ENCODE measurements at regions not wholly inside any gene's neighbourhood (a gene's known extent, or its start where the extent isn't known, plus 50 kb on each side); places are given as distances from the start of the nearest gene placed in this dataset.

- no peak for TF ChIP-seq CHD2 (IDR thresholded peaks at IDR 0.05; ENCODE audit: low read length, partially characterized antibody)
- no peak for TF ChIP-seq JUN (IDR thresholded peaks at IDR 0.05)
- no peak for TF ChIP-seq MAZ (IDR thresholded peaks at IDR 0.05; ENCODE audit: borderline replicate concordance, low read depth, low read length)
- TF ChIP-seq TFCP2L1 (CRISPR knock-in tag; IDR thresholded peaks at IDR 0.05), result no peak
- no peak for TF ChIP-seq FOSB (CRISPR knock-in tag; IDR thresholded peaks at IDR 0.05)
- no peak for TF ChIP-seq SREBF2 (IDR thresholded peaks at IDR 0.05)
- TF ChIP-seq ATOH8 (CRISPR knock-in tag; IDR thresholded peaks at IDR 0.05; ENCODE audit: low read depth), result no peak
- no peak for TF ChIP-seq POLR2A (IDR thresholded peaks at IDR 0.05; ENCODE audit: low read length)
- no peak for TF ChIP-seq E2F6 (IDR thresholded peaks at IDR 0.05; ENCODE audit: borderline replicate concordance, low read depth)
- no peak for TF ChIP-seq HDAC2 (IDR thresholded peaks at IDR 0.05)
These were observed 207.5 kb upstream of the NEGR1 start (continued) for GRCh38 chr1:72489801-72490200.

- DNase-seq (ENCODE audit: low read depth in 1 of 2, low spot score in 1 of 2), result no peak
- POLR2A ChIA-PET, result no interaction called here
- no peaks in the 10 kb centered on the region for H3K9me3 ChIP-seq
- no peaks in the 10 kb centered on the region for H3K4me1 ChIP-seq
- no peak for ATAC-seq
- H3K4me3 ChIP-seq, result no peak overlapping the region
- H3K27ac ChIP-seq, result no peak overlapping the region
- FAIRE-seq, result no peak
- TF ChIP-seq SREBF2 (IDR thresholded peaks at IDR 0.05), result no peak
- no peak for TF ChIP-seq BHLHE40 (IDR thresholded peaks at IDR 0.05; ENCODE audit: low read depth, low read length)
- TF ChIP-seq FOXS1 (CRISPR knock-in tag; IDR thresholded peaks at IDR 0.05), result no peak
- no peak for TF ChIP-seq HDAC2 (IDR thresholded peaks at IDR 0.05)
- TF ChIP-seq ATOH8 (CRISPR knock-in tag; IDR thresholded peaks at IDR 0.05; ENCODE audit: low read depth), result no peak
- no peak for TF ChIP-seq USF2 (IDR thresholded peaks at IDR 0.05)
- TF ChIP-seq RAD21 (conservative IDR thresholded peaks at IDR 0.05 in 1 of 2, IDR thresholded peaks at IDR 0.05 in 1 of 2), result no peak
- TF ChIP-seq CHD2 (IDR thresholded peaks at IDR 0.05; ENCODE audit: low read length, partially characterized antibody), result no peak
- CTCF ChIA-PET, result no interaction called here
- H3K4me2 ChIP-seq, result no peak overlapping the region
- WGBS (ENCODE audit: missing lambda C conversion rate), result 3% methylated on average over 1 of the region's 1 CpG
These were observed 203.5 kb upstream of the NEGR1 start for GRCh38 chr1:72485801-72486200.

GRCh38 chr1:72483846-72484357 lies 201.6 kb upstream of the NEGR1 start:
- no peak for FAIRE-seq
- no peaks in the 10 kb centered on the region for H3K9me3 ChIP-seq
- H3K4me1 ChIP-seq, result no peaks in the 10 kb centered on the region
- ATAC-seq, result no peak
- H3K4me3 ChIP-seq, result no peak overlapping the region
- ChIA-PET POLR2A (no interaction called here), CTCF (no interaction called here)
- no peak overlapping the region for H3K27ac ChIP-seq
- no peak for DNase-seq (ENCODE audit: low read depth in 1 of 2, low spot score in 1 of 2)
- H3K4me2 ChIP-seq, result no peak overlapping the region
- TF ChIP-seq FOSL2 (IDR thresholded peaks at IDR 0.05) (no peak), FOSL2 (CRISPR knock-in tag; IDR thresholded peaks at IDR 0.05) (no peak), TFCP2L1 (CRISPR knock-in tag; IDR thresholded peaks at IDR 0.05) (no peak), EHF (CRISPR knock-in tag; IDR thresholded peaks at IDR 0.05) (no peak), USF2 (IDR thresholded peaks at IDR 0.05) (no peak), ELK1 (IDR thresholded peaks at IDR 0.05; ENCODE audit: low read depth, low read length) (no peak)
